ENCODE measurements at regions not wholly inside any gene's neighbourhood (a gene's known extent, or its start where the extent isn't known, plus 50 kb on each side); places are given as distances from the start of the nearest gene placed in this dataset.

DNA sequence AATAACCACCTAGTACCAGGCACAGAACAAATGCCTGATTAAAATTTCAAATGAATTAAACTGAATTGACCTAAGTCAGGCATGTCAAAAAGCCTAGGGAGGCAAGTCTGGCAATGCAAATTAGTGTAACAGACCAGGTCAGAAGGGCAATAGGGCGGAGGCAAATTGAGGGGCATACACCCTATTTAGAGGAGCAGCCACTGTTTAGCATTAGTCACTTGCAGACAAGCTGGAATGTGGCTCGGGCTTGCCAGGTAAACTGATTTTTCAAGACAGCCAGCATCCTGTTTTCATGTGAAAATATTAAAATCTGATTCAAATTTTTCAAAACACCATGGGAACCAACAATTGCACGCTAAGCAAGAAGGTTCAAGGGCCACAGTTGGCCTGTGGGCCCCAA lies 160.3 kb downstream of the EN1 start:
- H3K4me2 ChIP-seq (ENCODE audit: low read length), result no peak overlapping the region
- TF ChIP-seq, protein P1, sequence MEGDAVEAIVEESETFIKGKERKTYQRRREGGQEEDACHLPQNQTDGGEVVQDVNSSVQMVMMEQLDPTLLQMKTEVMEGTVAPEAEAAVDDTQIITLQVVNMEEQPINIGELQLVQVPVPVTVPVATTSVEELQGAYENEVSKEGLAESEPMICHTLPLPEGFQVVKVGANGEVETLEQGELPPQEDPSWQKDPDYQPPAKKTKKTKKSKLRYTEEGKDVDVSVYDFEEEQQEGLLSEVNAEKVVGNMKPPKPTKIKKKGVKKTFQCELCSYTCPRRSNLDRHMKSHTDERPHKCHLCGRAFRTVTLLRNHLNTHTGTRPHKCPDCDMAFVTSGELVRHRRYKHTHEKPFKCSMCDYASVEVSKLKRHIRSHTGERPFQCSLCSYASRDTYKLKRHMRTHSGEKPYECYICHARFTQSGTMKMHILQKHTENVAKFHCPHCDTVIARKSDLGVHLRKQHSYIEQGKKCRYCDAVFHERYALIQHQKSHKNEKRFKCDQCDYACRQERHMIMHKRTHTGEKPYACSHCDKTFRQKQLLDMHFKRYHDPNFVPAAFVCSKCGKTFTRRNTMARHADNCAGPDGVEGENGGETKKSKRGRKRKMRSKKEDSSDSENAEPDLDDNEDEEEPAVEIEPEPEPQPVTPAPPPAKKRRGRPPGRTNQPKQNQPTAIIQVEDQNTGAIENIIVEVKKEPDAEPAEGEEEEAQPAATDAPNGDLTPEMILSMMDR (IDR thresholded peaks at IDR 0.05), result no peak
- H2AFZ ChIP-seq, result no peak overlapping the region
- no peak overlapping the region for H3K9ac ChIP-seq
- no peaks in the 10 kb centered on the region for H3K27me3 ChIP-seq (ENCODE audit: control insufficient read depth, insufficient read depth, low read length)
- H3K4me3 ChIP-seq (ENCODE audit: low read depth, low read length), result no peak overlapping the region
- no peaks in the 10 kb centered on the region for H3K79me2 ChIP-seq
- no peaks in the 10 kb centered on the region for H3K36me3 ChIP-seq (ENCODE audit: control insufficient read depth, insufficient read depth, low read length)
- H3K27ac ChIP-seq, result no peak overlapping the region
- H3K4me1 ChIP-seq, result no peaks in the 10 kb centered on the region
- no peaks in the 10 kb centered on the region for H3K9me3 ChIP-seq (ENCODE audit: control insufficient read depth, low read length)

DNA sequence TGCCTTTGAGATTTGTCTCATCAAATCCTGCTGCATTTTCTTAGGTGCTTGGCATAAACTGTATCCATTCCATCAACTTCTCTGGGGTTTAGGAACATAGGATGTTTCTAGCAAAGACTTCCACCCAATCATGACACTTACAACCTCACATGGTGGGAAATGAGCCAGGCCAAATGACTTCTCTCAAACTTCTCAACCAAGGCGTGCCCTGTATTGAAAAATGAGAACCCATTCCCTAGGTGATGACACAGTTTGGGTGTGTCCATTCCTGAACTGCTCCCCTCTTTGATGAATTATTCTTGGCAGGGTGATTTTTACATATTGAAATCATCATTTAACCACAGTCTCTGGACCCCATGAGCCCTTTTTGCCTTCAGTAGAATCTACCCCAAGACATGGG lies 161.1 kb downstream of the EN1 start:
- Histone ChIP-seq H3K27me3 (ENCODE audit: control insufficient read depth, insufficient read depth, low read length) (no peaks in the 10 kb centered on the region), H2AFZ (no peak overlapping the region), H3K4me2 (ENCODE audit: low read length) (no peak overlapping the region), H3K9ac (no peak overlapping the region), H3K4me1 (no peaks in the 10 kb centered on the region), H3K9me3 (ENCODE audit: control insufficient read depth, low read length) (no peaks in the 10 kb centered on the region), H3K4me3 (ENCODE audit: low read depth, low read length) (no peak overlapping the region), H3K27ac (no peak overlapping the region), H3K79me2 (no peaks in the 10 kb centered on the region), H3K36me3 (ENCODE audit: control insufficient read depth, insufficient read depth, low read length) (no peaks in the 10 kb centered on the region)
- TF ChIP-seq, protein P1 (IDR thresholded peaks at IDR 0.05), result no peak

DNA sequence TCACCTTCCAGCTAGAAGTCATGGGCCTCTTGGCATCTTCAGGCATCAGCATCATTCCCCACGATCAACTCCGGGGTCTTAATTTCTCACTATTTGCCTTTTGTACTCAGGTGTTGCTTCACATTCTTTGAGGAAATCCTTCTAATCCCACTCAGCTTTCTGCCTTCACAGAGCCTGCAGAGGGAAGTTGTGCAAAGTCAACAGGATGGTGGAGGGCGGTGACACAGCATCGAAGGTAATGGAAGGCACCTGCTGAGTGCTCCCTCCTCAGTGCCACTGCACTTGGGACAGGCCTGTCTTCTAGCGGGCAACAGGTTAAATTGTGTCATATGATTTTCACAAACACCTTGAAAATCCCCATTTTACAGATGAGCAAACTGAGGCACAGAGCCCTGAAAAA lies 164.0 kb downstream of the EN1 start:
- H3K9ac ChIP-seq, result no peak overlapping the region
- TF ChIP-seq, protein P1 (IDR thresholded peaks at IDR 0.05), result no peak

DNA sequence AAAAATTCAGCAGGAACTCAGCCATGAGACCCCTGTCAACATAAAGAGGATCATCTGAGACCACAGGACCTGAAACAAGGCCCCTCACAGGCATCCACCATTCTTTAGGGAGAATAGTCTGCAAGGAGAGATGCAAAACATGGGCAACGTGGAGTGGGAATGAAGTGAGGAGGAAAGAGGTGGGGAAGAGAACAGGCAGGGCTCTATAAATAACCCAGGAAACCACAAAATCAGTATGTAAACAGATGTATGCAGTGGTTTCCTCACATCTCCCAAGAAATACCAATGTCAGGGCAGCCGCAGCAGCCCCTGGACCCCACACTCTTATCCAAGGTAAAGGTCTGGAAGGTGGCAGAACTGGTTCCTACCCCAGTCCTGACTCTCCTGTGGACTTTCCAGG lies 168.5 kb downstream of the EN1 start:
- Histone ChIP-seq H3K4me3 (ENCODE audit: low read depth, low read length) (no peak overlapping the region), H3K9me3 (ENCODE audit: control insufficient read depth, low read length) (no peaks in the 10 kb centered on the region), H3K9ac (no peak overlapping the region), H3K36me3 (ENCODE audit: control insufficient read depth, insufficient read depth, low read length) (no peaks in the 10 kb centered on the region), H3K4me1 (no peaks in the 10 kb centered on the region), H3K27me3 (ENCODE audit: control insufficient read depth, insufficient read depth, low read length) (no peaks in the 10 kb centered on the region), H3K79me2 (no peaks in the 10 kb centered on the region), H3K4me2 (ENCODE audit: low read length) (no peak overlapping the region), H3K27ac (no peak overlapping the region), H2AFZ (no peak overlapping the region)
- TF ChIP-seq, protein P1 (IDR thresholded peaks at IDR 0.05), result no peak

More for the DNA sequence above, 164.0 kb downstream of the EN1 start:
- Histone ChIP-seq H3K36me3 (ENCODE audit: control insufficient read depth, insufficient read depth, low read length) (no peaks in the 10 kb centered on the region), H3K4me2 (ENCODE audit: low read length) (no peak overlapping the region), H3K9me3 (ENCODE audit: control insufficient read depth, low read length) (no peaks in the 10 kb centered on the region), H3K27ac (no peak overlapping the region), H3K79me2 (no peaks in the 10 kb centered on the region), H2AFZ (no peak overlapping the region), H3K27me3 (ENCODE audit: control insufficient read depth, insufficient read depth, low read length) (no peaks in the 10 kb centered on the region), H3K4me1 (no peaks in the 10 kb centered on the region), H3K4me3 (ENCODE audit: low read depth, low read length) (no peak overlapping the region)

DNA sequence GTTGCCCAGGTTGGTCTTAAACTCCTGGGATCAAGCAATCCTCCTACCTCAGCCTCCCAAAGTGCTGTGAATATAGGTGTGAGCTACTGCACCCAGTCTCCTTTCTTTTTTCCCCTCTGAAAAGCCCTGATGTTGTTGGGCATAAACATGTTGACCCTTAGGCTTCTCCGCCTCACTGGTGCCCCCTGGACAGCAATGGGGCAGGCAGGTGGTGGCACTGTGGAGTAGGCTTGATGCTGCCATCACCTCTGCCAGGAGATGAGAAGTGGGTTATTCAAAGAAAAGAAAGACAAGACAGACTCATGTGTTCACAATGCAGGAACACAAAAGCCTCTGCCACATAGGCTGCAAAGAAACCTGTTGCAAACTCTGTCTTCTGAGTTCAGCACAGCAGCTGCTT lies 169.9 kb downstream of the EN1 start:
- H3K9ac ChIP-seq, result no peak overlapping the region
- TF ChIP-seq, protein P1 (IDR thresholded peaks at IDR 0.05), result no peak
- no peak overlapping the region for H2AFZ ChIP-seq
- no peaks in the 10 kb centered on the region for H3K36me3 ChIP-seq (ENCODE audit: control insufficient read depth, insufficient read depth, low read length)
- no peak overlapping the region for H3K4me2 ChIP-seq (ENCODE audit: low read length)
- no peaks in the 10 kb centered on the region for H3K27me3 ChIP-seq (ENCODE audit: control insufficient read depth, insufficient read depth, low read length)
- no peaks in the 10 kb centered on the region for H3K4me1 ChIP-seq
- H3K79me2 ChIP-seq, result no peaks in the 10 kb centered on the region
- no peak overlapping the region for H3K27ac ChIP-seq
- H3K9me3 ChIP-seq (ENCODE audit: control insufficient read depth, low read length), result no peaks in the 10 kb centered on the region
- H3K4me3 ChIP-seq (ENCODE audit: low read depth, low read length), result no peak overlapping the region

Measured in parathyroid adenoma (tissue), 2 donors.